NCI-H1417 (cell line): ENCODE measurements at regions not wholly inside any gene's neighbourhood (a gene's known extent, or its start where the extent isn't known, plus 50 kb on each side); places are given as distances from the start of the nearest gene placed in this dataset.

ENCODE experiments used
- DNase-seq, 3 experiments: peaks; one replicate each; lab custom pipeline; 2025; lab: John Stamatoyannopoulos, UW

GRCh38 chr2:188919824-188920223 lies 54.3 kb upstream of the COL3A1 start:
- no peak for DNase-seq

DNA sequence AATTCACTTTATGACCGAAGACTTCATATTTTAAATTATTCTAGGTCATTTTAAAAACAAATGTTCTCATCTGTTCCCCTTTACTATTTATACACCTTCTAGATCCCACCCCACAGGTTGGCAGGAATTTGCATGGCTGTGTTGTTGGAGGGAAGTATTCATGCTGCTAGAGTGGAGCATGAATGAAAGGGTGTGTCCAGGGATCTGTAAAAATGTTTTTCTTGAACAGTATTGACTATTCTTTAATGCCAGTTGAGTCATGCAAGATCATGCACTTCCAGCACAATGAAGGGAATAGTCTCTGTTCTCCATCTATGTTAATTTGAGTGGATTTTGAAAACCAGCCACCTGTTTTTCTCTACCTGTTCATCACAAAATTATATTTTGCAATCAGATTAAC lies 52.0 kb upstream of the COL3A1 start:
- DNase-seq, result no peak
